ENCODE measurements at regions not wholly inside any gene's neighbourhood (a gene's known extent, or its start where the extent isn't known, plus 50 kb on each side); places are given as distances from the start of the nearest gene placed in this dataset.

DNA sequence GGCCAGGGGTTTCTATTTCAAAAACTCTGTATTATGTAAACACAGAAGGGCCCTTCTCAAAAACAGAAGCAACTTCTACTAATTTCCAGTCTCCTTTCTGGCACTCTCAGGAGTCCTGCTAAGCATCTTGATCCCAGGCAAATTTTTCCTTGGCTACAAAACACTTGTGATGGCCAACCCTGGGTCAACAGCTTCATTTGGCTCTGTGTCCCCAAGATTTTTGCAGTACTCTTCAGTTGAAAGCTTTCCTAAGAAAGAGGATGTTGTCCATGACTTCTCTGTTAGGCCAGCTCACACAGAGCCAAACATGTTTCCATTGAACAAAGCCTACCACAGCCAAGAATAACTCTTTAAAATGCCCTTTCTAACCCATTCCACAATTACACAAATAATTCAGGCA, 99.0 kb upstream of the EGR2 start:
- ChIA-PET POLR2A (no interaction called here), CTCF (no interaction called here)
- H3K79me2 ChIP-seq (ENCODE audit: control insufficient read depth, insufficient read depth, low read length), result no peaks in the 10 kb centered on the region
- no peak overlapping the region for H2AFZ ChIP-seq (ENCODE audit: low read depth, low read length)
- H3K27ac ChIP-seq (ENCODE audit: insufficient read depth, low read depth, low read length), result no peak overlapping the region
- no peak for TF ChIP-seq POLR2A (IDR thresholded peaks at IDR 0.05; ENCODE audit: low read depth, low read length)
- TF ChIP-seq GATA2 (IDR thresholded peaks at IDR 0.05; ENCODE audit: insufficient read depth, insufficient read length, low read depth, low read length), result no peak
- TF ChIP-seq, protein P1, sequence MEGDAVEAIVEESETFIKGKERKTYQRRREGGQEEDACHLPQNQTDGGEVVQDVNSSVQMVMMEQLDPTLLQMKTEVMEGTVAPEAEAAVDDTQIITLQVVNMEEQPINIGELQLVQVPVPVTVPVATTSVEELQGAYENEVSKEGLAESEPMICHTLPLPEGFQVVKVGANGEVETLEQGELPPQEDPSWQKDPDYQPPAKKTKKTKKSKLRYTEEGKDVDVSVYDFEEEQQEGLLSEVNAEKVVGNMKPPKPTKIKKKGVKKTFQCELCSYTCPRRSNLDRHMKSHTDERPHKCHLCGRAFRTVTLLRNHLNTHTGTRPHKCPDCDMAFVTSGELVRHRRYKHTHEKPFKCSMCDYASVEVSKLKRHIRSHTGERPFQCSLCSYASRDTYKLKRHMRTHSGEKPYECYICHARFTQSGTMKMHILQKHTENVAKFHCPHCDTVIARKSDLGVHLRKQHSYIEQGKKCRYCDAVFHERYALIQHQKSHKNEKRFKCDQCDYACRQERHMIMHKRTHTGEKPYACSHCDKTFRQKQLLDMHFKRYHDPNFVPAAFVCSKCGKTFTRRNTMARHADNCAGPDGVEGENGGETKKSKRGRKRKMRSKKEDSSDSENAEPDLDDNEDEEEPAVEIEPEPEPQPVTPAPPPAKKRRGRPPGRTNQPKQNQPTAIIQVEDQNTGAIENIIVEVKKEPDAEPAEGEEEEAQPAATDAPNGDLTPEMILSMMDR (IDR thresholded peaks at IDR 0.05; ENCODE audit: extremely low read depth in 1 of 2, insufficient read depth in 1 of 2, low read depth in 1 of 2, low read length in 2 of 2), result no peak
- no peak for TF ChIP-seq EZH2 (IDR thresholded peaks at IDR 0.05; ENCODE audit: borderline replicate concordance, low read depth, low read length, severe bottlenecking)
- no peak for TF ChIP-seq POLR2AphosphoS5 (IDR thresholded peaks at IDR 0.05; ENCODE audit: insufficient read depth, low read depth, low read length)
- no peak for TF ChIP-seq JUN (IDR thresholded peaks at IDR 0.05; ENCODE audit: borderline replicate concordance, insufficient read depth, insufficient read length, low read depth)
- no peak for TF ChIP-seq MYC (IDR thresholded peaks at IDR 0.05; ENCODE audit: low read depth, low read length)
- TF ChIP-seq FOS (IDR thresholded peaks at IDR 0.05; ENCODE audit: borderline replicate concordance, insufficient read depth, low read length), result no peak
- TF ChIP-seq, protein P2, sequence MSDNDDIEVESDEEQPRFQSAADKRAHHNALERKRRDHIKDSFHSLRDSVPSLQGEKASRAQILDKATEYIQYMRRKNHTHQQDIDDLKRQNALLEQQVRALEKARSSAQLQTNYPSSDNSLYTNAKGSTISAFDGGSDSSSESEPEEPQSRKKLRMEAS (IDR thresholded peaks at IDR 0.05; ENCODE audit: insufficient read depth, insufficient read length), result no peak
- intact Hi-C loops (cut with micrococcal nuclease) (no loop called here), dilution Hi-C loops (cut with MboI; ENCODE audit: extremely low pct_ligation_motif_present, low sequenced_read_pairs) (no loop called here)
- no peaks in the 10 kb centered on the region for H3K36me3 ChIP-seq (ENCODE audit: control insufficient read depth in 2 of 2, extremely low read depth in 1 of 2, insufficient read depth in 2 of 2, low read length in 2 of 2)
- no peaks in the 10 kb centered on the region for H3K27me3 ChIP-seq (ENCODE audit: control insufficient read depth in 2 of 2, insufficient read depth in 2 of 2, low read length in 2 of 2)
- no peaks in the 10 kb centered on the region for H3K4me1 ChIP-seq (ENCODE audit: control insufficient read depth, extremely low read depth, insufficient read depth, low read length)
- no peaks in the 10 kb centered on the region for H3K9me3 ChIP-seq (replicated peaks; ENCODE audit: control insufficient read depth, insufficient read depth, low read length)
- no peaks in the 10 kb centered on the region for H3K9me1 ChIP-seq (replicated peaks; ENCODE audit: control insufficient read depth, extremely low read depth, insufficient read depth, low read length)
- H4K20me1 ChIP-seq (replicated peaks; ENCODE audit: control insufficient read depth, extremely low read depth, insufficient read depth, low read length), result no peaks in the 10 kb centered on the region
- no peak overlapping the region for H3K9ac ChIP-seq (replicated peaks; ENCODE audit: extremely low read depth, insufficient read depth, low read length)
- no TSS peak for BruUV-seq (replicated peaks)
- H3K4me2 ChIP-seq (ENCODE audit: insufficient read depth, low read length), result no peak overlapping the region
- H3K4me3 ChIP-seq (replicated peaks in 1 of 3; ENCODE audit: insufficient read depth in 1 of 3, low read depth in 1 of 3, low read length in 3 of 3), result no peak overlapping the region
- FAIRE-seq (no peak), DNase-seq (ENCODE audit: low read depth, low spot score) (no peak)

Data from endothelial cell of umbilical vein (primary cell).